NCI-H2196 treated with DMSO at 0.1 percent for 48 hours (cell line): ENCODE measurements at regions not wholly inside any gene's neighbourhood (a gene's known extent, or its start where the extent isn't known, plus 50 kb on each side); places are given as distances from the start of the nearest gene placed in this dataset.

Experiments used
- DNase-seq: peaks from one replicate; lab custom pipeline; 2025; ENCODE audit not compliant: unreplicated experiment; lab: John Stamatoyannopoulos, UW

GRCh38 chr4:181254771-181255170 lies 988.4 kb upstream of the TENM3 start:
- DNase-seq, result no peak

DNA sequence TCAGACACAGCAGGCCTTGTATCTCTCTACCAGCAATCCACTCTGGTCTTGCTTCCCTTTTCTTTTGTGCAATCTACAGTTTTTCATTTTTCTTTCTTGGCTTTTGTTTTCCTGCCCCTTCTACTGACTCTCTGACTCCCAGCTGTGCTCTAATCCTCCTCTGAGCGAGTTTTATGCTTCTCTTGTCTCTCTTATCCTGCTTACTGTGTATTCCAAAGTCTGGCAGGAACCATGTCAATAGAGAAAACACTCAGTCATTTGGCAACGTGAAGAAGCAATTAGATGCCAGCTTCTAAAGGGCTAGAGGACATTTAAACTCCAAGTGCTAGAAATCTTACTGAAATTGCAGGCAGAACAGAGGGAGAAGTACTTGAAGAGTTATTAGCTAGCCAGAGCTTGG lies 984.6 kb upstream of the TENM3 start:
- DNase-seq, result no peak

GRCh38 chr4:181259081-181259709 lies 984.0 kb upstream of the TENM3 start:
- no peak for DNase-seq

GRCh38 chr4:181261279-181261678 lies 981.9 kb upstream of the TENM3 start:
- no peak for DNase-seq

GRCh38 chr4:181264893-181265292 lies 978.3 kb upstream of the TENM3 start:
- DNase-seq, result no peak

GRCh38 chr4:181265370-181265769 lies 977.8 kb upstream of the TENM3 start:
- no peak for DNase-seq

DNA sequence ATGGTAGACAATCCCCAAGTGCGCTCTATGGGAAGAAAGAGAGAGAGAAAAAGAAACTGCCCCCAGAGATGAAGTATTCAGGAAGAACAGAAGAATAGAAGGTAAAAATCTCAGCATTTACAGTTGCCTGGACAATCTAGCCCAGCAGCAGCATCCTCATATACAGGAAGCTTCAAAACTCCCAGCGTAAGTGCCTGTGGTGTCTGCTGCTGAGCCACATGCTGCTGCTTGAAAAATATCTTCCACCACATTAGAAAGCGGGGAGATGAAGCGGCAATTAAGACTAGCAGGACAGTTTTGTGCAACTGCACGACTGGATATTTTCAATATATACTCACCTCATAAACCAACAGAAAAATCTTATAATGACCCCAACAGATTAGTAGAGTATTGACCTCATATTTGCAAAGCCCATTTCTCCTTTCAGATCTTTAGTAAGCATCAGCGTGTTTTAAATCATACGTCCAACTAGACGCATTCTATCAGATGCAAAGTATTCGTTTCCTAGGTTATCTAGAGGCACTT lies 972.0 kb upstream of the TENM3 start:
- DNase-seq, result no peak

DNA sequence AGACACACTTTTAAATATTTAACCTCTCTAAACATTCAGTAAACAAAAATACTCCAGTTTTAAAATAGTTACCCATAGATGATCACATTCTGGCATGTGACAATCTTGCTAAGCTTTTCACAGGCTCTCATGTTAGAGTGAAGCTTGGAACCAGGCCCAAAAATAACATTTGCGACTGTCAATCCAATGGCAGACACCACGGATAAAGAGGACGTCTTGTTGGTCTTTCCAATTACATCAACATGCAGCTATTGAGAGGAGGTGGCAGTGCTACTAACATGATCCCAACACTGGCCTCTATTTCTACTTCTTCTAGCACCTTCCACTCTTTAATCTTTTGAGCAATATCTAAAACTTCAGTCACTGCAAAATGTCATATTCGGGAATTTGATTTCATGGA lies 970.8 kb upstream of the TENM3 start:
- DNase-seq, result no peak

- no peak for DNase-seq
These were observed 964.3 kb upstream of the TENM3 start for GRCh38 chr4:181278941-181279340.

- no peak for DNase-seq
These were observed 961.8 kb upstream of the TENM3 start for GRCh38 chr4:181281451-181281850.

- DNase-seq, result no peak
These were observed 954.0 kb upstream of the TENM3 start for GRCh38 chr4:181289198-181289597.

- DNase-seq, result no peak
These were observed 951.6 kb upstream of the TENM3 start for GRCh38 chr4:181291615-181292014.

GRCh38 chr4:181293014-181293413 lies 950.2 kb upstream of the TENM3 start:
- DNase-seq, result no peak

GRCh38 chr4:181293541-181293940 lies 949.7 kb upstream of the TENM3 start:
- no peak for DNase-seq

DNA sequence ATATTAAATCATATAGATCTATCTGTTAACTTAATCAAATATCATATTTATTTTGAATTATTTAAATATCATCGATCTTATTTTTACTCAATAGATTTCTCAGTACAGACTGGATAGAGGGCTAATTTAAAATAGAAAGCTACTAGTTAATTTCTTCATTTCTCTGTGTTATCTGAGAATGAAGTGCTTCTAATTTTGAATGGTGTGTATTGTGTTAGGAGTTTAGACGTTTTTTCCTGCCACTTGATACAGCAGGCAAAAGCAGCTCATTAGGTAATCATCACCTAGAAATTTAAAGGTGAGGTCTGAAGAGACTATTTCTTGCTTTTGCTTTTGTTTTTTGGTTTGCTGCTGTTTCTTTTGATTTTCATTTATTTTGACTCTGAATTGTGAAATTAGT lies 948.8 kb upstream of the TENM3 start:
- no peak for DNase-seq

- no peak for DNase-seq
These were observed 941.2 kb upstream of the TENM3 start for GRCh38 chr4:181301735-181302710.

DNA sequence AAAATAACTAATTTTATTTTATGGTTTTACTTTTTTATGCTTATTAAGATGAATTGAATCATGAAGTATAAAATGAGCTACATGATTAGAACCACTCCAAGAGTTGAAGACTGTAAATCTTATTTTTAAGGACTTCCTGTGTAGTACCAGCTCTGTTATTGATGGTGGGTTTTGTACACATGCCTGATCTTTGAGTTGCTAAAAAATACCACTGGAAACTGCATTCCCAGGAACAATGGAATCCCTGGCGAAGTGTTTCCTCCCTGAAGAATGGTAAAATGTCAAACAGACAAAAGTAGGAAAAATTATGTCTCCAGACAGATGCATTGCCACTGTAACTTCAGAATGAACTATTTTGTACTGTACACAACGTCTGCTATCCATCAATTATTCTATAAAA lies 935.4 kb upstream of the TENM3 start:
- no peak for DNase-seq

DNA sequence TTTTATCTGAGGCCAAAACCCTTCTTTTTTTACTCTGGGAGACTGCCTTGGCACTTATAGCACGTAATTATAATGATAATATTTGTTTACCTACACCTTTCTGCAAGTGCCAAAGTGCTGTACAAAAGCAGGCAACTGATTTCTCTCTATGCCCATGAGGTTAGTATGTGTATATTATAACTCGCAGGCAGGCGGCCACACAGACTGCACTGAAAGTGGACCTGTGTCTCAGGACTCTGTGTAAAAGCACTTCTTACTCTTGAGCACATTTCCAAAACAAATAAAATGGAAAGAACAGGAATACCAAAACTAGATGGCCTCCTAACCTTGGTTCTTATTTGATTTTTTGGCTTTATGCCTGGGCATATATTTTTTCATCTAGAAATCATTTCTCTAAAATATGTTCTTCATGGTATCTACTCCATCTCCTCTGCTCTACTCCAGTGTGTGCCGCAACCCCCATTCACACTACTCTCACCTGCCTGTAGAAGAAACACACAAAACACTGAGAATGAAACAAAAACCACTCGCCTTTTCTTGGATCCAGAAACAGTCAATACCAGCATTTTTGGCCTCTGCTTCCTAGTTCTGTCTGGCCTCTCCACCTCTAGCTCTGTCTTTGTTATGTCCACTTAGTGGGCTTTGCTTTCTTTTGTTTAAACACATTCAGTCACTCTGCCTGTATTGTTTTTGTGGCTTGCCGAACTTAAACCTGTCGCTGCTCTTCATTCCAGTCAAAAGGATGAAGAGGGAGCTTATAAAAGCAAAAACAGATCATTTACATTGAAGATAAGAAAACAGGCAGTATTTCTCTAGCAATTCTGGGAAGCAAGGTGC lies 934.5 kb upstream of the TENM3 start:
- no peak for DNase-seq

GRCh38 chr4:181312066-181312465 lies 931.1 kb upstream of the TENM3 start:
- DNase-seq, result no peak

GRCh38 chr4:181319629-181320028 lies 923.6 kb upstream of the TENM3 start:
- DNase-seq, result no peak

DNA sequence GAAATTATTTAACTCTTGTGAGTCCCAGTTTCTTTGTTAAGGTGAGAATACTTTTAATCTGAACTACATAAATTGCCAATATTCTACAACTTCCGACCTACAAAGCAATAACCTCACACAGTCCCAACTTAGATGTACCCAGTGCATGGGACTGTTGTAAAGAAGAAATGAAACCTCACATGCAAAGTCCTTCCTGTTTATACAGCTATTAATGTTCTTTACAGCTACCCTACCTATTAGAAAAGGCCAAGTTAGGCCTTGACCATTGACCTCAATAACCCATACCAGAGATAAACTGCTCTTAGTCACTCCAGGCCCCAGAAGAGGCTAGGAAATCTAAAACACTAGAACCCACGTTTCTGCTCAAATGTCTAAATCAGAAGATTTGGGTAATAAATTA lies 920.1 kb upstream of the TENM3 start:
- DNase-seq, result no peak
